Prostate gland (tissue), 2 donors: ENCODE measurements at regions not wholly inside any gene's neighbourhood (a gene's known extent, or its start where the extent isn't known, plus 50 kb on each side); places are given as distances from the start of the nearest gene placed in this dataset.
"Not testable (repeated sequence)": the region's sequence is repeated elsewhere in the genome, so short reads cannot be mapped to it uniquely, and the experiment has no call there.

Experiments used
- DNase-seq: peaks from one replicate; pipeline ENCODE4 v3.0.0-alpha.2; 2019; ENCODE audit warnings: low spot score
- H3K27ac ChIP-seq, 2 donors: fragments of 200-600 bp; sonication (generic); 2 replicates each; pipeline ENCODE4 v1.5.1; 2017 to 2019
- H3K27me3 ChIP-seq: fragments of 200-600 bp; sonication (generic); replicated peaks from 2 replicates; pipeline ENCODE4 v1.5.1; 2019; ENCODE audit not compliant: insufficient read depth
- H3K36me3 ChIP-seq, 2 donors: fragments of 200-600 bp; sonication (generic); 1 replicate in 1 of 2; 2 replicates in 1 of 2; pipeline versions ENCODE4 v1.5.1 to v1.8.1; 2017 to 2019
- H3K4me1 ChIP-seq: fragments of 200-600 bp; sonication (generic); replicated peaks from 2 replicates; pipeline ENCODE4 v1.5.1; 2019
- H3K4me3 ChIP-seq, 2 donors: fragments of 200-600 bp; sonication (generic); 2 replicates each; pipeline ENCODE4 v1.5.1; 2017 to 2019
- H3K9me3 ChIP-seq: fragments of 200-600 bp; sonication (generic); 2 replicates; pipeline ENCODE4 v1.5.1; 2017
- WGBS: methylation state at CpG from one replicate; pipeline ENCODE4 v1.1.5; 2018; 5-methylcytosine and 5-hydroxymethylcytosine counted together
- intact Hi-C: fragments of 100-400 bp; cut with DNase I; formaldehyde crosslinking; loops from one replicate; pipeline ENCODE4 v1.14.2; 2022
- TF ChIP-seq, protein P1 (sequence below), 4 experiments: fragments of 200-600 bp in 2 of 4; fragments of 450-650 bp in 2 of 4; sonication (generic) in 2 of 4; IDR thresholded peaks; 1 replicate in 3 of 4; 2 replicates in 1 of 4; pipeline ENCODE4 v1.5.1; 2016 to 2019; ENCODE audit warnings: antibody characterized with exemption in 4 of 4, mild to moderate bottlenecking in 2 of 4, moderate library complexity in 2 of 4

DNA sequence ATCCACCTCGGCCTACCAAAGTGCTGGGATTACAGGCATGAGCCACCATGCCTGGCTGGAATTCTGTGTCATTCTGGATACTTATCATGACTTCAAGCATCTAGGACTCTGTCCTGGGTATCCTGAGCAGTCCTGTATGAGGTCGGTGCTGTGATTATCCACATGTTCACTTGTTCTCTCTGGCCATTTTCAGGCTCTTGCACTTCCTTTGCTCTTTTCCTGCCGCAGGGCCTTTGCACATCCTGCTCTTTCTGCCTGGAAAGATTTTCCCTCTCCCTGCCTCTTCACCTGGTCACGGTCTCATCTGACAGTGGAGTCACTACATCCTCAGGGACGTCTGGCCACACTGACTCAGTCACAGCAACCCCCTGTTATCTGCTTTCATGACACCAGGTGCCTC is 184.6 kb upstream of the OSBPL11 start:
- 89% methylated on average over 5 of the region's 5 CpGs for WGBS

DNA sequence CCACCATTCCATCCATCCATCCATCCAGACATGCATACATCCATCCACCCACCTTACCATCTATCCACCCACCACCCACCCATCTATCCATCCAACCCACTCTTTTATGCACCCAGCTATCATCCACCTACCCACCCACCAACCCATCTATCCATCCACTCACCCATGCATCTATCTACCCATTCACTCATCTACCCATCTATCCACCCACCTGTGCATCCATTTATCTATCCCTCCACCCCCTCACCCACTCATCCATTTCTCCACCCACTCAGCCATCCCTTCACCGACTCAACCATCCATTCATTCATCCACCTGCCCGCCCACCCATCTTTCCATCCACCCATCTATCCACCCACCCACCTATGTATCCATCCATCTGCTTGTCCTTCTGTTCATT is 186.4 kb upstream of the OSBPL11 start:
- H3K27ac ChIP-seq, intact Hi-C loops, DNase-seq, H3K27me3 ChIP-seq, H3K4me3 ChIP-seq, H3K9me3 ChIP-seq, H3K4me1 ChIP-seq, H3K36me3 ChIP-seq: not testable (repeated sequence)
- WGBS, result 91% methylated on average over 2 of the region's 2 CpGs

More for the DNA sequence above, 184.6 kb upstream of the OSBPL11 start:
- H3K4me1 ChIP-seq, intact Hi-C loops, DNase-seq, H3K4me3 ChIP-seq, H3K9me3 ChIP-seq, H3K36me3 ChIP-seq, H3K27ac ChIP-seq, H3K27me3 ChIP-seq: not testable (repeated sequence)

- 93% methylated on average over 3 of the region's 3 CpGs for WGBS
- H3K27ac ChIP-seq, DNase-seq, intact Hi-C loops, H3K27me3 ChIP-seq, H3K4me1 ChIP-seq, H3K4me3 ChIP-seq, H3K36me3 ChIP-seq, H3K9me3 ChIP-seq: not testable (repeated sequence)
Observed at GRCh38 chr3:125790312-125790711, 178.7 kb upstream of the ROPN1B start.

DNA sequence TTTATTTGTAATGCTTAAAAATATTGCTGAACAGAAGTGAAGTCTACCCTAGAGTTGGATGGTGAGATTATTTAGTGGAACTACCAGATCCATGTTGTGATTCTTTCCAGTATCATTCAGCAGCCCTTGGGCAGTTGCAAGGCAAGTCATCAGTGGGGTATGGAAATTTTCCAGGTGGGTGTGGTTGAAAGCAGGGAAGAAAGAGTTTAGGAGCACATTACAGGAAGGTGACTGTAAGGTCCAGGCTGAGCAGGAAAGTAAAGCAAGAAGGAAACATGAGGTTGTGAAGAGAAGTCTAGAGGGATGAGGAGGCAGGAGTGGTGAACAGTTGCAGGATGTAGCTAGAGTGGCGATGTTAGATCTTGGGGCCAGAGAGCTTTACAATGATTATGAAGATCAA is 178.0 kb upstream of the ROPN1B start:
- DNase-seq, H3K4me3 ChIP-seq, H3K4me1 ChIP-seq, intact Hi-C loops, H3K27me3 ChIP-seq, H3K36me3 ChIP-seq, H3K27ac ChIP-seq, H3K9me3 ChIP-seq: not testable (repeated sequence)
- WGBS, result 97% methylated on average over 1 of the region's 1 CpG

DNA sequence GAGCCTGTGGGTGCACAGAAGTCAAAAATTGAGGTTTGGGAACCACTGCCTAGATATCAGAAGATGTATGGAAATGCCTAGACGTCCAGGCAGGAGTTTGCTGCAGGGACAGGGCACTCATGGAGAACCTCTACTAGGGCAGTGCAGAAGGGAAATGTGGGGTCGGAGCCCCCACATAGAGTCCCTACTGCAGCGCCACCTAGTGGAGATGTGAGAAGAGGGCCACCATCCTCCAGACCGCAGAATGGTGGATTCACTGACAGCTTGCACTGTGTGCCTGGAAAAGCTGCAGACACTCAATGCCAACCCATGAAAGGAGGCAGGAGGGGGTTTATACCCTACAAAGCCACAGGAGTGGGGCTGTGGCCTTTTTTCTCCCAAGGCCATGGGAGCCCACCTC is 159.0 kb upstream of the ROPN1B start:
- 80% methylated on average over 4 of the region's 4 CpGs for WGBS
- H3K9me3 ChIP-seq, intact Hi-C loops, H3K27ac ChIP-seq, DNase-seq, H3K27me3 ChIP-seq, H3K4me3 ChIP-seq, H3K36me3 ChIP-seq, H3K4me1 ChIP-seq: not testable (repeated sequence)
- TF ChIP-seq, protein P1, sequence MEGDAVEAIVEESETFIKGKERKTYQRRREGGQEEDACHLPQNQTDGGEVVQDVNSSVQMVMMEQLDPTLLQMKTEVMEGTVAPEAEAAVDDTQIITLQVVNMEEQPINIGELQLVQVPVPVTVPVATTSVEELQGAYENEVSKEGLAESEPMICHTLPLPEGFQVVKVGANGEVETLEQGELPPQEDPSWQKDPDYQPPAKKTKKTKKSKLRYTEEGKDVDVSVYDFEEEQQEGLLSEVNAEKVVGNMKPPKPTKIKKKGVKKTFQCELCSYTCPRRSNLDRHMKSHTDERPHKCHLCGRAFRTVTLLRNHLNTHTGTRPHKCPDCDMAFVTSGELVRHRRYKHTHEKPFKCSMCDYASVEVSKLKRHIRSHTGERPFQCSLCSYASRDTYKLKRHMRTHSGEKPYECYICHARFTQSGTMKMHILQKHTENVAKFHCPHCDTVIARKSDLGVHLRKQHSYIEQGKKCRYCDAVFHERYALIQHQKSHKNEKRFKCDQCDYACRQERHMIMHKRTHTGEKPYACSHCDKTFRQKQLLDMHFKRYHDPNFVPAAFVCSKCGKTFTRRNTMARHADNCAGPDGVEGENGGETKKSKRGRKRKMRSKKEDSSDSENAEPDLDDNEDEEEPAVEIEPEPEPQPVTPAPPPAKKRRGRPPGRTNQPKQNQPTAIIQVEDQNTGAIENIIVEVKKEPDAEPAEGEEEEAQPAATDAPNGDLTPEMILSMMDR (IDR thresholded peaks at IDR 0.05), result peak in 1 of 4 experiments; percentile 32

GRCh38 chr3:125822175-125822574 is 146.8 kb upstream of the ROPN1B start:
- 73% methylated on average over 5 of the region's 5 CpGs for WGBS
- intact Hi-C loops, H3K36me3 ChIP-seq, H3K27me3 ChIP-seq, H3K9me3 ChIP-seq, H3K4me1 ChIP-seq, DNase-seq, H3K27ac ChIP-seq, H3K4me3 ChIP-seq: not testable (repeated sequence)

DNA sequence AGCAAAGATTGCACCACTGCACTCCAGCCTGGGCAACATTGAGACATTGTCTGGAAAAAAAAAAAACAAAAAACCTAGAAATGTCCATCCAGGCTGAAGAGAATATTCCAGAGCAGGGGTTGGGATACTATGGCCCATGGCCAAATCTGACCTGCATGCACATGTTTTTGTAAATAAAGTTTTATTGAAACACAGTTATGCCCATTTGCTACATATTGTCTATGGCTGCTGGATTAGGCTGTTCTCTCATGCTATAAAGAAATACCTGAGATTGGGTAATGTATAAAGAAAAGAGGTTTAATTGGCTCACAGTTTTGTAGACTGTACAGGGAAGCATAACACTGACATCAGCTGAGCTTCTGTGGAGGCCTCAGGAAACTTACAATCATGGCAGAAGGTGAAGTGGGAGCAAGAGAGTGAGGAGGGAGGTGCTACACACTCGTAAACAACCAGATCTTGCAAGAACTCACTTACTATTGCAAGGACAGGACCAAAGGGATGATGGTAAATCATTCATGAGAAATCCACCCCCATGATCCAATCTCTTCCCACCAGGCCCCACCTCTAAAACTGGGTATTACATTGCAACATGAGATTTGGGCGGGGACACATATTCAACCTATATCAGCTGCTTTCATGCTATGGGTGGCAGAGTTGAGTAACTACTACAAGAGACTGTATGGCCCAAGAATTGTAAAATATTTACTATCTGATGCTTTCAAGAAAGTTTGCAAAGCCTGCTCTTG is 137.8 kb upstream of the ROPN1B start:
- DNase-seq, H3K4me1 ChIP-seq, intact Hi-C loops, H3K36me3 ChIP-seq, H3K27ac ChIP-seq, H3K4me3 ChIP-seq, H3K9me3 ChIP-seq, H3K27me3 ChIP-seq: not testable (repeated sequence)
- WGBS, result 93% methylated on average over 2 of the region's 2 CpGs

DNA sequence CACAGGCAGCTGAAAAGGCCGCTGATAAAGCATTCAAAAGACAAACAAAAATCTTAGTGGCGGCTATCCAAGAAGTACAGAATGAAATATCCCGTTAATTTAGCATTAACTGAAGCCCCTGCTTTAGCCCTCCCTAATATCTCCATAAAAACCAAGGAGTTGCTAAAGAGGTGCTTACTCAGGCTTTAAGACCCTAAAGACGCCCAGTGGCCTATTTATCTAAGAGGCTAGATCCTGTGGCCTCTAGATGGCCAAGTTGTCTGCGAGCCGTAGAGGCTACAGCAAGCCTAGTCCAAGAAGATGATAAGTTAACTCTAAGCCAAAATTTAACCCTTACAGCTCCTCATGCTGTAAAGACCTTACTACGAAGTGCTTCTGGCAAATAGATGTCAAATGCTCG is 133.4 kb upstream of the ROPN1B start:
- intact Hi-C loops, H3K27ac ChIP-seq, H3K9me3 ChIP-seq, H3K4me1 ChIP-seq, H3K27me3 ChIP-seq, H3K36me3 ChIP-seq, DNase-seq, H3K4me3 ChIP-seq: not testable (repeated sequence)
- WGBS, result 64% methylated on average over 8 of the region's 8 CpGs

- H3K27me3 ChIP-seq, H3K4me3 ChIP-seq, DNase-seq, H3K4me1 ChIP-seq, H3K9me3 ChIP-seq, H3K27ac ChIP-seq, intact Hi-C loops, H3K36me3 ChIP-seq: not testable (repeated sequence)
- 24% methylated on average over 11 of the region's 11 CpGs for WGBS
Observed at GRCh38 chr3:125836011-125836551, 132.9 kb upstream of the ROPN1B start.

- H3K36me3 ChIP-seq, H3K4me1 ChIP-seq, H3K4me3 ChIP-seq, H3K27ac ChIP-seq, H3K9me3 ChIP-seq, DNase-seq, H3K27me3 ChIP-seq, intact Hi-C loops: not testable (repeated sequence)
- 65% methylated on average over 8 of the region's 8 CpGs for WGBS
Observed at GRCh38 chr3:125836786-125837185, 132.2 kb upstream of the ROPN1B start.

DNA sequence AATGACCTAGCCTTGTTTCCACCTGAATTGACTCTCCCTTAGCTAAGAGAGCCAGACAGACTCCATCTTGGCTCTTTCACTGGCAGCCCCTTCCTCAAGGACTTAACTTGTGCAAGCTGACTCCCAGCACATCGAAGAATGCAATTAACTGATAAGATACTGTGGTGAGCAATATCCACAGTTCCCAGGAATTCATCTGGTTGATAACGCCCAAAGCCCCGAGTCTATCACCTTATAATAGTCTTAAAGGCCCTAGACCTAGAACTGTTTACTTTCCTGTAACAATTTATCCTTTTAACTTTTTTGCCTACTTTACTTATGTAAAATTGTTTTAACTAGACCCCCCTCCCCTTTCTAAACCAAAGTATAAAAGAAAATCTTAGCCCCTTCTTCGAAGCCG is 130.1 kb upstream of the ROPN1B start:
- H3K9me3 ChIP-seq, H3K4me1 ChIP-seq, H3K27ac ChIP-seq, H3K36me3 ChIP-seq, DNase-seq, intact Hi-C loops, H3K4me3 ChIP-seq, H3K27me3 ChIP-seq: not testable (repeated sequence)
- 83% methylated on average over 5 of the region's 5 CpGs for WGBS

DNA sequence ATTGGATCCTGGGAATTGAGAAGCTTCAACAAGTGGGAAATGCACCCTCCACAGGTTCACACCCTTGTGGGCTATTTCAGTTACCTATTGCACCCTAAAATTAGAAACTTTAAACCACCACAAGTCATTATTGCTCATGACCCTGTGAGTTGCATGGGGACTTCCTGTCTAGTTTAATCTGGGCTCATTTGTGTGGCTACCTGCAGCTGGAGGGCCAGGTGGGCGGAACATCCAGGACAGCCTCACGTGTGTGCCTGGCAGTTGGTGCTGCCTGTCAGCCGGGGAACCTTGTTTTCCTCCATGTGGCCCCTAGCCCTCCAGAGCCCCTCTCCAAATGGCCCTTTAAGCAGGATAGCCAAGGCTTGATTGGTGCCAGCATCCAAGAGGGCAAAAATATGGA is 128.5 kb upstream of the ROPN1B start:
- H3K9me3 ChIP-seq, H3K4me3 ChIP-seq, intact Hi-C loops, H3K36me3 ChIP-seq, H3K27me3 ChIP-seq, DNase-seq, H3K4me1 ChIP-seq, H3K27ac ChIP-seq: not testable (repeated sequence)
- WGBS, result 95% methylated on average over 3 of the region's 3 CpGs
